K562 (cell line): ENCODE measurements at regions not wholly inside any gene's neighbourhood (a gene's known extent, or its start where the extent isn't known, plus 50 kb on each side); places are given as distances from the start of the nearest gene placed in this dataset.

ENCODE experiments used
- ATAC-seq: fragments of 200-7000 bp; cut with Tn5 transposase; 3 replicates; pipeline ENCODE4 v1.9.1; 2020; ENCODE audit warnings: moderate library complexity
- BruUV-seq: library from RNA; stranded (reverse); fragments of 400-500 nt; replicated peaks from 2 replicates; lab custom pipeline; 2021; lab: Mats Ljungman, UMichigan
- CTCF ChIA-PET: fragments of 300-600 bp; formaldehyde crosslinking; extraction: SDS; loops from one replicate; lab custom pipeline; 2021; ENCODE audit warnings: low intra/inter-chr PET ratio; lab: Yijun Ruan, JAX
- POLR2A ChIA-PET: fragments of 300-600, 350-650 bp; sonication (Branson Sonifier 250); formaldehyde crosslinking; extraction: SDS; loops from one replicate; lab custom pipeline; 2021; ENCODE audit warnings: antibody characterized with exemption, inconsistent platforms; lab: Yijun Ruan, JAX
- DNase-seq, 4 experiments: peaks; one replicate each; pipeline versions ENCODE4 v3.0.0 to v3.0.0-alpha.2; 2011 to 2018; ENCODE audit warnings: low spot score in 3 of 4, mixed read lengths in 3 of 4; ENCODE audit errors: extremely low read depth in 1 of 4
- FAIRE-seq: peaks from 2 replicates; lab custom pipeline; 2011; peaks lifted over from hg19 to GRCh38; lab: Jason Lieb, UNC
- H2AFZ ChIP-seq: 2 replicates; pipeline ENCODE4 v1.6.0; 2011; ENCODE audit warnings: low read depth, low read length, control low read depth, inconsistent platforms
- H3K27ac ChIP-seq: fragments of 200-600 bp; 3 replicates; pipeline ENCODE4 v1.8.0; 2011; ENCODE audit warnings: low read depth, mild to moderate bottlenecking, control low read depth, inconsistent platforms, low read length, moderate library complexity, mixed read lengths; ENCODE audit errors: extremely low read depth
- H3K27me3 ChIP-seq, 2 experiments: fragments of 300-600 bp in 1 of 2; 2 replicates in 1 of 2; 3 replicates in 1 of 2; pipeline versions ENCODE4 v1.6.0 to v1.8.0; 2011; ENCODE audit warnings: inconsistent platforms in 2 of 2, low read length in 2 of 2, mild to moderate bottlenecking in 1 of 2, mixed read lengths in 1 of 2, moderate library complexity in 1 of 2; ENCODE audit not compliant: control insufficient read depth in 2 of 2, insufficient read depth in 2 of 2
- H3K36me3 ChIP-seq: fragments of 300-600 bp; 3 replicates; pipeline ENCODE4 v1.8.0; 2011; ENCODE audit warnings: mild to moderate bottlenecking, low read length, inconsistent platforms; ENCODE audit not compliant: control insufficient read depth, insufficient read depth
- H3K4me1 ChIP-seq, 2 experiments: fragments of 200-600 bp in 1 of 2; replicated peaks in 1 of 2; 2 replicates in 1 of 2; 3 replicates in 1 of 2; pipeline versions ENCODE4 v1.5.1 to v1.8.0; 2011; ENCODE audit warnings: inconsistent platforms in 2 of 2, low read length in 2 of 2, mild to moderate bottlenecking in 1 of 2, mixed read lengths in 1 of 2, moderate library complexity in 1 of 2; ENCODE audit not compliant: control insufficient read depth in 2 of 2, insufficient read depth in 2 of 2
- H3K4me2 ChIP-seq: 2 replicates; pipeline ENCODE4 v1.6.1; 2011; ENCODE audit warnings: low read length, control low read depth, inconsistent platforms, mixed read lengths; ENCODE audit not compliant: insufficient read depth
- H3K4me3 ChIP-seq: fragments of 200-600 bp; sonication (generic), shearing (Covaris generic); 2 replicates; pipeline ENCODE4 v1.5.1; 2016; ENCODE audit warnings: control low read depth, inconsistent platforms
- H3K79me2 ChIP-seq: fragments of 200-600 bp; 3 replicates; pipeline ENCODE4 v1.8.0; 2011; ENCODE audit warnings: low read length, inconsistent platforms; ENCODE audit not compliant: control insufficient read depth, insufficient read depth
- H3K9ac ChIP-seq, 2 experiments: 2 replicates each; pipeline versions ENCODE4 v1.6.0 to v1.6.1; 2011; ENCODE audit warnings: low read depth in 2 of 2, low read length in 2 of 2, control low read depth in 1 of 2, inconsistent platforms in 1 of 2, mild to moderate bottlenecking in 1 of 2, mixed read lengths in 1 of 2; ENCODE audit not compliant: insufficient read depth in 1 of 2
- H3K9me1 ChIP-seq: one replicate; pipeline ENCODE4 v1.6.0; 2011; ENCODE audit warnings: inconsistent platforms, mild to moderate bottlenecking, low read length, moderate library complexity; ENCODE audit not compliant: control insufficient read depth, insufficient read depth
- H3K9me3 ChIP-seq: replicated peaks from 2 replicates; pipeline ENCODE4 v1.5.1; 2011; ENCODE audit warnings: low read depth, low read length, inconsistent platforms; ENCODE audit not compliant: control insufficient read depth, insufficient read depth
- H4K20me1 ChIP-seq: replicated peaks from 2 replicates; pipeline ENCODE4 v1.6.1; 2011; ENCODE audit warnings: low read length, inconsistent platforms, mixed read lengths; ENCODE audit not compliant: control insufficient read depth, insufficient read depth
- ARHGAP35 ChIP-seq: fragments of 450-650 bp; IDR thresholded peaks from 2 replicates; pipeline ENCODE4 v1.6.1; 2018; ENCODE audit not compliant: partially characterized antibody
- ARID2 ChIP-seq: fragments of 450-650 bp; IDR thresholded peaks from 2 replicates; pipeline ENCODE4 v1.6.1; 2017; ENCODE audit warnings: antibody characterized with exemption, mild to moderate bottlenecking
- BRD4 ChIP-seq: fragments of 200-600 bp; sonication (generic); IDR thresholded peaks from 2 replicates; pipeline ENCODE4 v1.6.1; 2017; ENCODE audit warnings: inconsistent platforms
- NCOA2 ChIP-seq, 2 experiments: fragments of 450-650 bp; IDR thresholded peaks; 2 replicates each; pipeline ENCODE4 v1.6.1; 2018; ENCODE audit warnings: mild to moderate bottlenecking in 2 of 2, moderate library complexity in 1 of 2; ENCODE audit not compliant: partially characterized antibody in 2 of 2
- TRIM25 ChIP-seq: fragments of 450-650 bp; IDR thresholded peaks from 2 replicates; pipeline ENCODE4 v1.7.0; 2016; ENCODE audit warnings: borderline replicate concordance
- ZNF644 ChIP-seq: fragments of 200-800 bp; sonication (Bioruptor generic); IDR thresholded peaks from 2 replicates; pipeline ENCODE4 v1.6.1; 2016; ENCODE audit warnings: low read depth, missing genetic modification characterization, missing compliant biosample characterization
- WGBS: fragments of 100-300 bp; shearing (Covaris generic); methylation state at CpG from one replicate; pipeline ENCODE4 v1.1.6; 2016; ENCODE audit warnings: low coverage, mixed read lengths; ENCODE audit not compliant: insufficient coverage; ENCODE audit errors: missing lambda C conversion rate; 5-methylcytosine and 5-hydroxymethylcytosine counted together
- in situ Hi-C: fragments of 300-500 bp; cut with MboI; formaldehyde crosslinking; loops from 4 replicates; pipeline ENCODE4 v1.15.0; 2018; ENCODE audit warnings: inconsistent platforms, mixed read lengths
- intact Hi-C: fragments of 100-400 bp; cut with micrococcal nuclease; formaldehyde crosslinking; loops from 2 replicates; pipeline ENCODE4 v1.14.2; 2022
- TF ChIP-seq, protein P1 (sequence below): sonication (generic); formaldehyde crosslinking; IDR thresholded peaks from 2 replicates; pipeline ENCODE4 v1.8.0; 2022; ENCODE audit warnings: missing genetic modification reagents, mild to moderate bottlenecking, borderline replicate concordance

- BruUV-seq = no TSS peak
- H3K9me3 ChIP-seq = no peaks in the 10 kb centered on the region
- H3K79me2 ChIP-seq = no peaks in the 10 kb centered on the region
- 0% methylated on average over 1 of the region's 1 CpG for WGBS
- no peak overlapping the region for H3K9ac ChIP-seq
- H3K9me1 ChIP-seq = no peaks in the 10 kb centered on the region
- POLR2A ChIA-PET = no interaction called here
- H3K27ac ChIP-seq = no peak overlapping the region
- intact Hi-C loops (no loop called here), in situ Hi-C loops (no loop called here)
- FAIRE-seq (no peak), ATAC-seq (no peak), DNase-seq (no peak)
- H3K27me3 ChIP-seq = no peaks in the 10 kb centered on the region
- H3K4me3 ChIP-seq = no peak overlapping the region
- no peaks in the 10 kb centered on the region for H3K36me3 ChIP-seq
- H2AFZ ChIP-seq = no peak overlapping the region
- CTCF ChIA-PET = no interaction called here
- no peaks in the 10 kb centered on the region for H4K20me1 ChIP-seq
- H3K4me1 ChIP-seq = no peaks in the 10 kb centered on the region
- TF ChIP-seq NCOA2 (IDR thresholded peaks at IDR 0.05; ENCODE audit: partially characterized antibody in 2 of 2) = no peak
- no peak for TF ChIP-seq TRIM25
- TF ChIP-seq ZNF644 (tag) = no peak
- no peak for TF ChIP-seq BRD4
- TF ChIP-seq ARID2 = no peak
- no peak for TF ChIP-seq ARHGAP35
- TF ChIP-seq, protein P1, sequence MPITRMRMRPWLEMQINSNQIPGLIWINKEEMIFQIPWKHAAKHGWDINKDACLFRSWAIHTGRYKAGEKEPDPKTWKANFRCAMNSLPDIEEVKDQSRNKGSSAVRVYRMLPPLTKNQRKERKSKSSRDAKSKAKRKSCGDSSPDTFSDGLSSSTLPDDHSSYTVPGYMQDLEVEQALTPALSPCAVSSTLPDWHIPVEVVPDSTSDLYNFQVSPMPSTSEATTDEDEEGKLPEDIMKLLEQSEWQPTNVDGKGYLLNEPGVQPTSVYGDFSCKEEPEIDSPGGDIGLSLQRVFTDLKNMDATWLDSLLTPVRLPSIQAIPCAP (CRISPR knock-in tag) = no peak
- H3K4me2 ChIP-seq = no peak overlapping the region
Observed at GRCh38 chr13:106140476-106140875, 395.0 kb downstream of the EFNB2 start.
